Memory B cell (primary cell): ENCODE measurements at regions not wholly inside any gene's neighbourhood (a gene's known extent, or its start where the extent isn't known, plus 50 kb on each side); places are given as distances from the start of the nearest gene placed in this dataset.

Experiments used
- ATAC-seq: fragments of 150-1000 bp; cut with Tn5 transposase; 2 replicates; pipeline ENCODE4 v1.10.0; 2021; ENCODE audit warnings: low read depth, mild to moderate bottlenecking, moderate library complexity
- DNase-seq, 2 donors: peaks; one replicate each; pipeline ENCODE4 v3.0.0; 2022; ENCODE audit warnings: low spot score in 2 of 2
- H3K27ac Mint-ChIP-seq: one replicate; pipeline ENCODE4 v1.8.0; 2022; ENCODE audit warnings: mild to moderate bottlenecking, moderate library complexity, mixed read lengths
- H3K27me3 Mint-ChIP-seq: one replicate; pipeline ENCODE4 v1.8.0; 2022; ENCODE audit warnings: mixed read lengths
- H3K36me3 Mint-ChIP-seq: one replicate; pipeline ENCODE4 v1.8.0; 2022; ENCODE audit warnings: mild to moderate bottlenecking, mixed read lengths
- H3K4me1 Mint-ChIP-seq: one replicate; pipeline ENCODE4 v1.8.0; 2022; ENCODE audit warnings: mixed read lengths
- H3K4me3 Mint-ChIP-seq: one replicate; pipeline ENCODE4 v1.8.0; 2022; ENCODE audit warnings: mild to moderate bottlenecking, moderate library complexity, mixed read lengths
- H3K9me3 Mint-ChIP-seq: one replicate; pipeline ENCODE4 v1.8.0; 2022; ENCODE audit warnings: mixed read lengths

- Mint-ChIP-seq H3K4me3 (no peak overlapping the region), H3K36me3 (no peaks in the 10 kb centered on the region), H3K9me3 (no peaks in the 10 kb centered on the region), H3K27me3 (peaks cover 9% of the 10 kb centered on the region), H3K4me1 (no peaks in the 10 kb centered on the region), H3K27ac (no peak overlapping the region)
- ATAC-seq (no peak), DNase-seq (no peak)
Observed at GRCh38 chr11:134780486-134781147, 368.6 kb upstream of the B3GAT1 start.

DNA sequence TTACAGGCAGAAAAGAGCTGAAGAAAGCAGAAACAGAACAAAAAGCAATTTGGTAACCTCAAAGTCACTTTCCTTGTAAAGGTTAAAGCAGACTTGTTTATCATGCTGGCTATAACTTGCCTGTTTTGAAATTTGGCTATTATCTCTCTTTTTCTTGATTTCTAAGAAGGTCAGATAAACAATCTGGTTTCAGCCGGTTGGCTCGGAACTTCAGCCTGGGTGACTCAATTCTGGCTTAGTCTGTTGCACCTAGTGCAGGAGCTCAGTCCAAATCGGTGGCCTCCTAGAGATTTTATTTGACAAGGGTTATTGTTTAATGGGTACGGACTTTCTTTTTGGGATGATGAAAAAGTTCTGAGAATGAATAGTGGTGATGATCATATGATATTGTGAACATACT, 367.1 kb upstream of the B3GAT1 start:
- Mint-ChIP-seq H3K27ac (no peak overlapping the region), H3K27me3 (peaks cover 10% of the 10 kb centered on the region), H3K4me1 (no peaks in the 10 kb centered on the region), H3K4me3 (no peak overlapping the region), H3K36me3 (no peaks in the 10 kb centered on the region), H3K9me3 (no peaks in the 10 kb centered on the region)
- ATAC-seq (no peak), DNase-seq (no peak)

GRCh38 chr11:134768463-134768862, 356.4 kb upstream of the B3GAT1 start:
- peaks cover 16% of the 10 kb centered on the region for H3K9me3 Mint-ChIP-seq
- peaks cover 6% of the 10 kb centered on the region for H3K36me3 Mint-ChIP-seq
- no peak overlapping the region for H3K27ac Mint-ChIP-seq

GRCh38 chr11:134765565-134765964, 353.5 kb upstream of the B3GAT1 start:
- Mint-ChIP-seq H3K27ac (no peak overlapping the region), H3K4me1 (no peaks in the 10 kb centered on the region), H3K36me3 (peaks cover 5% of the 10 kb centered on the region), H3K4me3 (no peak overlapping the region), H3K9me3 (peaks cover 7% of the 10 kb centered on the region), H3K27me3 (peaks cover 14% of the 10 kb centered on the region)
- ATAC-seq (no peak), DNase-seq (no peak)

More at GRCh38 chr11:134768463-134768862, 356.4 kb upstream of the B3GAT1 start:
- no peak for ATAC-seq
- Mint-ChIP-seq H3K27me3 (peaks cover 9% of the 10 kb centered on the region), H3K4me1 (peaks cover 7% of the 10 kb centered on the region), H3K4me3 (no peak overlapping the region)
- DNase-seq, result no peak

DNA sequence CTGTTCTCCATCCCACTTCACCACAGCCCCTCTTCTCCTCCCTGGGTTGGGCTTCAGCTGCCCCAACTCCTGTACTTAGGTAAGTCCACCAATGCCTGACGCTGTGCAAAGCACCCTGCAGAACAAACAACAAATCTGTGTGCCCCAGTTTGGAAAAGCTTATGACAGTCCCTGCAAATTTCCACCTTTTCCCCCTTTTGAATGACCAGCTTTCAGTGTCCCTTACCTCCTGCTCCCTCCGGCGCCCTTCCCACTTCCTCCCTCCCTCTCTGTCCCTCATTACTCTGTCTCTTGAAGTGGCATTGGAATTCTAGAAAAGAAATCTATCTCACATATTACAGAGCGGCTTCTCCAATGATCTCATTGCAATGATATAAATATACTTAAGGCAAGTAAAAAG, 352.9 kb upstream of the B3GAT1 start:
- Mint-ChIP-seq H3K27ac (no peak overlapping the region), H3K36me3 (peaks cover 5% of the 10 kb centered on the region), H3K4me3 (no peak overlapping the region), H3K9me3 (peaks cover 7% of the 10 kb centered on the region), H3K4me1 (no peaks in the 10 kb centered on the region), H3K27me3 (peaks cover 14% of the 10 kb centered on the region)
- ATAC-seq (no peak), DNase-seq (no peak)

DNA sequence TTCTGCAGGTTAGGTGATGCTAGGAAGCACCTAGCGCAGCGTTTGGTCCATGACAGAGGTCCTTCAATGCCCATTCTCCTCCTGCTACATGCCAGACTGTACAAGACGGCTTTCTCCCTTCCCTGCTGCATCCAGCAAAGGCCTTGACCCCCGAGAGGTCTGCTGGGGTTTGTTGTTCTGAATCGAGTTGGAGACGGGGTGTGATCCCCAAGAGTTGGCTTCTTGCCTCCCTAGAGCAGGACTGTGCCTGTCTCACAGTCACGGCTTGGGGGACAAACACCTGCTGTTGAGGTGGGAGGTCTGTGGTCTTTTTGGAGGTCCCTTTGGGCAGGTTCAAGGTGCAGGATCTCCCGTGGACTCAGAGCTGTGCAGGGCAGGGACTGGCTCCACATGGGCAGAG, 352.3 kb upstream of the B3GAT1 start:
- no peak for ATAC-seq

DNA sequence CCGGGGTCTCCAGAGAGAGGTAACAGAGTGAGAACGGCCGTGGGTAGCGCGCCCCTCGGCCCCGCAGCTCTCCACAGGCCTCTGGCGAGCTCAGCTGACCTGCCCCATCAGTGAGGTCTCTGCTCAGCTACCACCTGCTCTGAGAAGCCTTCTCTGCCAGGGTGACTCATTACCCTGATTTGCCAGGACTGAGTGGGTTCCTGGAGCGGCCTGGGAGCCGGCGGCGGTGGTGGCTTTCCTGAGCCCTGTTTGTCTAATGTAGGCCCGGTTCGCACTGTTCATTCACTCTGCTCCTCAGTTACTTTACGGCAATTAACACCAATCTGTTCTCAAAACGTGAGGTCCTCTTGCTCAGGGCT, 351.0 kb upstream of the B3GAT1 start:
- peaks cover 5% of the 10 kb centered on the region for H3K36me3 Mint-ChIP-seq
- H3K27me3 Mint-ChIP-seq, result peaks cover 14% of the 10 kb centered on the region
- peaks cover 4% of the 10 kb centered on the region for H3K9me3 Mint-ChIP-seq
- DNase-seq (no peak), ATAC-seq (no peak)
- H3K4me1 Mint-ChIP-seq, result no peaks in the 10 kb centered on the region
- H3K27ac Mint-ChIP-seq, result no peak overlapping the region
- no peak overlapping the region for H3K4me3 Mint-ChIP-seq

More for the DNA sequence above, 352.3 kb upstream of the B3GAT1 start:
- H3K27ac Mint-ChIP-seq, result no peak overlapping the region
- H3K4me3 Mint-ChIP-seq, result no peak overlapping the region
- H3K9me3 Mint-ChIP-seq, result peaks cover 7% of the 10 kb centered on the region
- peaks cover 14% of the 10 kb centered on the region for H3K27me3 Mint-ChIP-seq
- no peak for DNase-seq
- peaks cover 5% of the 10 kb centered on the region for H3K36me3 Mint-ChIP-seq
- H3K4me1 Mint-ChIP-seq, result no peaks in the 10 kb centered on the region

- no peak for ATAC-seq
- no peaks in the 10 kb centered on the region for H3K4me1 Mint-ChIP-seq
Observed at GRCh38 chr11:134762248-134763029, 350.4 kb upstream of the B3GAT1 start.

DNA sequence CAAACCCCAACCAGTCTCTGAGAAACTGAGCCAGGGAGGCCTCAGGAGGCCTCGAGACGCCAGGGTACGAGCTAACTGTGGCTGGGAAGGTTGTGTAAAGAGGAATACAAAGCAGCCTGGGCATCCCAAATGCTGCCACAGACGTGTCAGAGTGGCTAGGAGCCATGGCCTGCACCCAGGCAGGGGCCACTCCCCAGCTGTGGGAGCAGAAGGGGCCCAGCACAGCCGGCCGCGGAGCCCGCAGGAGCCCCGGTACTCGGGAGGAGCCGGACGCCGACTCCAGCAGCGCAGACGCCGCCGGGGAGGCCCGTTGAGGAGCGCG, 349.8 kb upstream of the B3GAT1 start:
- Mint-ChIP-seq H3K27ac (no peak overlapping the region), H3K36me3 (peaks cover 3% of the 10 kb centered on the region), H3K27me3 (peaks cover 14% of the 10 kb centered on the region), H3K9me3 (peaks cover 2% of the 10 kb centered on the region), H3K4me3 (no peak overlapping the region), H3K4me1 (no peaks in the 10 kb centered on the region)
- DNase-seq, result no peak
- no peak for ATAC-seq

More at GRCh38 chr11:134762248-134763029, 350.4 kb upstream of the B3GAT1 start:
- no peak overlapping the region for H3K27ac Mint-ChIP-seq
- peaks cover 14% of the 10 kb centered on the region for H3K27me3 Mint-ChIP-seq
- H3K9me3 Mint-ChIP-seq, result peaks cover 4% of the 10 kb centered on the region
- DNase-seq, result no peak
- peaks cover 5% of the 10 kb centered on the region for H3K36me3 Mint-ChIP-seq
- H3K4me3 Mint-ChIP-seq, result peak overlapping the region; percentile 17

- no peaks in the 10 kb centered on the region for H3K4me1 Mint-ChIP-seq
- H3K9me3 Mint-ChIP-seq, result no peaks in the 10 kb centered on the region
- peaks cover 1% of the 10 kb centered on the region for H3K36me3 Mint-ChIP-seq
- no peak for ATAC-seq
- no peak for DNase-seq
- peaks cover 14% of the 10 kb centered on the region for H3K27me3 Mint-ChIP-seq
- no peak overlapping the region for H3K4me3 Mint-ChIP-seq
- H3K27ac Mint-ChIP-seq, result no peak overlapping the region
Observed at GRCh38 chr11:134761386-134761785, 349.3 kb upstream of the B3GAT1 start.

GRCh38 chr11:134760957-134761356, 348.9 kb upstream of the B3GAT1 start:
- no peak overlapping the region for H3K4me3 Mint-ChIP-seq
- H3K9me3 Mint-ChIP-seq, result no peaks in the 10 kb centered on the region
- no peak overlapping the region for H3K27ac Mint-ChIP-seq
- H3K4me1 Mint-ChIP-seq, result no peaks in the 10 kb centered on the region
- H3K27me3 Mint-ChIP-seq, result peaks cover 13% of the 10 kb centered on the region
- peaks cover 1% of the 10 kb centered on the region for H3K36me3 Mint-ChIP-seq
- ATAC-seq, result no peak
- no peak for DNase-seq

GRCh38 chr11:134760299-134760698, 348.3 kb upstream of the B3GAT1 start:
- H3K36me3 Mint-ChIP-seq, result peaks cover 1% of the 10 kb centered on the region
- ATAC-seq, result no peak
- H3K4me3 Mint-ChIP-seq, result no peak overlapping the region
- DNase-seq, result no peak
- H3K9me3 Mint-ChIP-seq, result no peaks in the 10 kb centered on the region
- no peaks in the 10 kb centered on the region for H3K4me1 Mint-ChIP-seq
- H3K27me3 Mint-ChIP-seq, result peaks cover 13% of the 10 kb centered on the region
- H3K27ac Mint-ChIP-seq, result no peak overlapping the region

GRCh38 chr11:134759855-134760254, 347.8 kb upstream of the B3GAT1 start:
- Mint-ChIP-seq H3K4me3 (no peak overlapping the region), H3K27ac (no peak overlapping the region)
- no peak for ATAC-seq

DNA sequence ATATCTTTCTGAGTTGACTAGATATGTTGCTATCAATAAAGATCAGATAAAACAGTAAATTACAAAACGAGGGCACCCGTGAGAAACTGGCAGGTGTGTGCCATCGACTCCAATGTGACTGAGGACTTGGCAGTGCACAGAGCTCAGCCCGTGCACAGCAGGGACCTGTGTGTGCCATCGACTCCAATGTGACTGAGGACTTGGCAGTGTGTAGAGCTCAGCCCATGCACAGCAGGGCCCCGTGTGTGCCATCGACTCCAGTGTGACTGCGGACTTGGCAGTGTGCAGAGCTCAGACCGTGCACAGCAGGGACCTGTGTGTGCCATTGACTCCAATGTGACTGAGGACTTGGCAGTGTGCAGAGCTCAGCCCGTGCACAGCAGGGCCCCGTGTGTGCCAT, 347.2 kb upstream of the B3GAT1 start:
- H3K27me3 Mint-ChIP-seq, result peaks cover 11% of the 10 kb centered on the region
- no peaks in the 10 kb centered on the region for H3K4me1 Mint-ChIP-seq
- peaks cover 1% of the 10 kb centered on the region for H3K36me3 Mint-ChIP-seq
- H3K27ac Mint-ChIP-seq, result no peak overlapping the region
- ATAC-seq (no peak), DNase-seq (no peak)
- no peak overlapping the region for H3K4me3 Mint-ChIP-seq
- no peaks in the 10 kb centered on the region for H3K9me3 Mint-ChIP-seq

More at GRCh38 chr11:134759855-134760254, 347.8 kb upstream of the B3GAT1 start:
- H3K36me3 Mint-ChIP-seq, result peaks cover 1% of the 10 kb centered on the region
- H3K9me3 Mint-ChIP-seq, result no peaks in the 10 kb centered on the region
- DNase-seq, result no peak
- H3K4me1 Mint-ChIP-seq, result no peaks in the 10 kb centered on the region
- H3K27me3 Mint-ChIP-seq, result peaks cover 13% of the 10 kb centered on the region
